Liver (tissue), 8 donors: ENCODE measurements at regions not wholly inside any gene's neighbourhood (a gene's known extent, or its start where the extent isn't known, plus 50 kb on each side); places are given as distances from the start of the nearest gene placed in this dataset.

Experiments used
- DNase-seq: peaks from one replicate; pipeline ENCODE4 v3.0.0-alpha.2; 2017; ENCODE audit warnings: low spot score
- H3K27ac ChIP-seq, 2 donors: one replicate each; pipeline ENCODE4 v1.7.0; 2013; ENCODE audit warnings: inconsistent platforms in 2 of 2, low read length in 2 of 2, control low read depth in 1 of 2, low read depth in 1 of 2, mild to moderate bottlenecking in 1 of 2
- H3K27me3 ChIP-seq, 4 donors: one replicate each; pipeline versions ENCODE4 v1.6.1 to v1.7.0; 2013; ENCODE audit warnings: low read length in 3 of 4, inconsistent platforms in 1 of 4, mild to moderate bottlenecking in 1 of 4, moderate library complexity in 1 of 4; ENCODE audit not compliant: control insufficient read depth in 4 of 4, insufficient read depth in 4 of 4
- H3K36me3 ChIP-seq, 4 donors: one replicate each; pipeline versions ENCODE4 v1.6.1 to v1.7.0; 2013; ENCODE audit warnings: low read length in 3 of 4, mild to moderate bottlenecking in 3 of 4, low read depth in 1 of 4, moderate library complexity in 1 of 4; ENCODE audit not compliant: control insufficient read depth in 4 of 4, insufficient read depth in 3 of 4
- H3K4me1 ChIP-seq, 4 donors: one replicate each; pipeline versions ENCODE4 v1.6.1 to v1.7.0; 2013; ENCODE audit warnings: low read length in 3 of 4, mild to moderate bottlenecking in 3 of 4, moderate library complexity in 1 of 4; ENCODE audit not compliant: control insufficient read depth in 4 of 4, insufficient read depth in 4 of 4
- H3K4me3 ChIP-seq, 3 donors: one replicate each; pipeline versions ENCODE4 v1.6.1 to v1.7.0; 2013; ENCODE audit warnings: low read length in 3 of 3, control low read depth in 1 of 3, low read depth in 1 of 3, mild to moderate bottlenecking in 1 of 3
- H3K9ac ChIP-seq, 2 donors: one replicate each; pipeline ENCODE4 v1.7.0; 2013; ENCODE audit warnings: low read length in 2 of 2, mild to moderate bottlenecking in 2 of 2, moderate library complexity in 2 of 2, control low read depth in 1 of 2, low read depth in 1 of 2
- H3K9me3 ChIP-seq, 4 donors: one replicate each; pipeline versions ENCODE4 v1.6.1 to v1.7.0; 2013; ENCODE audit warnings: low read length in 3 of 4; ENCODE audit not compliant: control insufficient read depth in 4 of 4
- CTCF ChIP-seq: fragments of 150-350 bp; IDR thresholded peaks from 2 replicates; pipeline ENCODE4 v1.5.1; 2017; ENCODE audit warnings: improper control_type of control experiment, low read depth, low read length; ENCODE audit not compliant: missing input control
- EGR1 ChIP-seq, 2 donors: IDR thresholded peaks; 2 replicates each; pipeline ENCODE4 v1.6.1; 2016 to 2018; ENCODE audit warnings: antibody characterized with exemption in 2 of 2, low read depth in 2 of 2
- FOXA2 ChIP-seq: IDR thresholded peaks from 2 replicates; pipeline ENCODE4 v1.6.1; 2016; ENCODE audit warnings: antibody characterized with exemption
- GABPA ChIP-seq, 2 donors: IDR thresholded peaks in 1 of 2; conservative IDR thresholded peaks in 1 of 2; 2 replicates each; pipeline ENCODE4 v1.6.1; 2016; ENCODE audit warnings: antibody characterized with exemption in 2 of 2, mild to moderate bottlenecking in 1 of 2, moderate library complexity in 1 of 2
- HNF4G ChIP-seq: IDR thresholded peaks from 2 replicates; pipeline ENCODE4 v1.6.1; 2016; ENCODE audit warnings: antibody characterized with exemption
- MAX ChIP-seq: IDR thresholded peaks from 2 replicates; pipeline ENCODE4 v1.6.1; 2016; ENCODE audit warnings: antibody characterized with exemption
- REST ChIP-seq: IDR thresholded peaks from 2 replicates; pipeline ENCODE4 v1.6.1; 2016; ENCODE audit warnings: antibody characterized with exemption, mild to moderate bottlenecking
- TAF1 ChIP-seq: conservative IDR thresholded peaks from 2 replicates; pipeline ENCODE4 v1.6.1; 2016; ENCODE audit warnings: antibody characterized with exemption, mild to moderate bottlenecking
- WGBS: extraction: QIAGEN DNeasy Blood & Tissue Kit; methylation state at CpG from one replicate; pipeline ENCODE4 v1.1.7; 2013; 5-methylcytosine and 5-hydroxymethylcytosine counted together
- TF ChIP-seq, protein P1 (sequence below): IDR thresholded peaks from 2 replicates; pipeline ENCODE4 v1.6.1; 2016; ENCODE audit warnings: antibody characterized with exemption
- TF ChIP-seq, protein P2 (sequence below): IDR thresholded peaks from 2 replicates; pipeline ENCODE4 v1.6.1; 2016; ENCODE audit warnings: antibody characterized with exemption
- donor health status: healthy.
- donor health status: healthy.
- donor health status: healthy.
- donor health status: healthy.
- donor health status: healthy.

DNA sequence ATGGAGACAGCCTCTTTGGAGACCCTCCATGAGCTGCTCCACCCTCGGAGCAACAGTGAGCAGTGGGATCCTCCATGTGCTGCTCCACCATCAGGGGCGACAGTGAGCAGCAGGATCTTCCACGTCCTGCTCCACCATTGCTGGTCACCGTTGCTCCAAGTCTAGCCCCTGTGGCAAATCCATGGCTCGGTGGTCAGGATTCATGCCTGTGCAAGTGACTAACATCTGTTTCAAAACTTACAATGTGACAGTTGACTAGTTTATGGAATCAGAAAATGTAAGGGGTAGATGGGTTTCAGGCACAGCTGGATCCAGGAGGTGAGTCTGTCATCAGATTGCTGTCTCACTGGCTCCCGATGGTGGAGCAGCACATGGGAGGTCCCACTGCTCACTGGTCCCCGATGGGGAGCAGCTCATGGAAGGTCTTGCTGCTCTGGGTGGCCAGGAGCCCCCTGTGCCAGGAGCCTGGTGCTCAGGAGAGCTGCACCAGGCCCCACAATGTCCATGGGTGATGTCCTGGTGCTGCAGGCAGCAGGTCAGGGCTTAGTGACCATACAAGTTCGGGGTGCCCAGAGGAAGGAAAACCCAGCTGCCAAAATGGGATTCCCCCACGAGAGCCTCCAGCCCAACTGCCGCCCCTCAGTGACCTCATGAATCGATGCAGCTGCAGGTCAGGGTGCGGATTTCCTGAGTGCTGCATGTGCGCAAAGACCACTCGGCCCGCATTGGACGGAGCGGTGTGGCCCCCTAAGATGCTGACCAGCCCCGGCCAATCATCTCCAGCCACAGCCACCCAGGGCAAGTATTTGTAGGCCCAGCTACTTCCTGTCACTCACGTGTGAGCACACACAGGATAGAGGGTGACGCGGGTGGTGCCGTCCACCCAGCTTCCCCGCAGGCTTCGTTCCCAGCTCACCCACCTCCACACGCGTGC lies 116.5 kb upstream of the OTOS start:
- H3K27ac ChIP-seq: no peak overlapping the region
- 93% methylated on average over 26 of the region's 26 CpGs for whole genome bisulfite sequencing

More for the DNA sequence above, 116.5 kb upstream of the OTOS start:
- Histone ChIP-seq H3K4me1 (no peaks in the 10 kb centered on the region), H3K36me3 (no peaks in the 10 kb centered on the region), H3K27me3 (no peaks in the 10 kb centered on the region), H3K4me3 (no peak overlapping the region), H3K9ac (no peak overlapping the region), H3K9me3 (no peaks in the 10 kb centered on the region)
- TF ChIP-seq REST: no peak
- TF ChIP-seq TAF1: no peak
- no peak for TF ChIP-seq GABPA (IDR thresholded peaks at IDR 0.05 in 1 of 2, conservative IDR thresholded peaks at IDR 0.05 in 1 of 2)
- TF ChIP-seq CTCF: no peak
- no peak for TF ChIP-seq EGR1 (IDR thresholded peaks at IDR 0.05; ENCODE audit: low read depth in 2 of 2)
- TF ChIP-seq MAX: no peak
- no peak for TF ChIP-seq FOXA2
- TF ChIP-seq, protein P1, sequence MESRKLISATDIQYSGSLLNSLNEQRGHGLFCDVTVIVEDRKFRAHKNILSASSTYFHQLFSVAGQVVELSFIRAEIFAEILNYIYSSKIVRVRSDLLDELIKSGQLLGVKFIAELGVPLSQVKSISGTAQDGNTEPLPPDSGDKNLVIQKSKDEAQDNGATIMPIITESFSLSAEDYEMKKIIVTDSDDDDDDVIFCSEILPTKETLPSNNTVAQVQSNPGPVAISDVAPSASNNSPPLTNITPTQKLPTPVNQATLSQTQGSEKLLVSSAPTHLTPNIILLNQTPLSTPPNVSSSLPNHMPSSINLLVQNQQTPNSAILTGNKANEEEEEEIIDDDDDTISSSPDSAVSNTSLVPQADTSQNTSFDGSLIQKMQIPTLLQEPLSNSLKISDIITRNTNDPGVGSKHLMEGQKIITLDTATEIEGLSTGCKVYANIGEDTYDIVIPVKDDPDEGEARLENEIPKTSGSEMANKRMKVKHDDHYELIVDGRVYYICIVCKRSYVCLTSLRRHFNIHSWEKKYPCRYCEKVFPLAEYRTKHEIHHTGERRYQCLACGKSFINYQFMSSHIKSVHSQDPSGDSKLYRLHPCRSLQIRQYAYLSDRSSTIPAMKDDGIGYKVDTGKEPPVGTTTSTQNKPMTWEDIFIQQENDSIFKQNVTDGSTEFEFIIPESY: no peak
- TF ChIP-seq HNF4G: no peak
- TF ChIP-seq, protein P2, sequence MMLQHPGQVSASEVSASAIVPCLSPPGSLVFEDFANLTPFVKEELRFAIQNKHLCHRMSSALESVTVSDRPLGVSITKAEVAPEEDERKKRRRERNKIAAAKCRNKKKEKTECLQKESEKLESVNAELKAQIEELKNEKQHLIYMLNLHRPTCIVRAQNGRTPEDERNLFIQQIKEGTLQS: no peak
- no peak for DNase-seq
